ENCODE measurements at regions not wholly inside any gene's neighbourhood (a gene's known extent, or its start where the extent isn't known, plus 50 kb on each side); places are given as distances from the start of the nearest gene placed in this dataset.
"Not testable (repeated sequence)": the region's sequence is repeated elsewhere in the genome, so short reads cannot be mapped to it uniquely, and the experiment has no call there.

GRCh38 chr7:124267154-124267553 lies 234.3 kb upstream of the TMEM229A start:
- no peak for ATAC-seq (replicated peaks)
- Mint-ChIP-seq H3K4me1 (no peaks in the 10 kb centered on the region), H3K4me3 (no peak overlapping the region), H3K36me3 (no peaks in the 10 kb centered on the region), H3K27me3 (no peaks in the 10 kb centered on the region), H3K9me3 (peaks cover 0 to 1% of the 10 kb centered on the region in 2 donors), H3K27ac (no peak overlapping the region)
- DNase-seq, result no peak

GRCh38 chr7:124263232-124263827 lies 230.5 kb upstream of the TMEM229A start:
- no peak overlapping the region for H3K27ac Mint-ChIP-seq
- H3K36me3 Mint-ChIP-seq, result no peaks in the 10 kb centered on the region
- H3K27me3 Mint-ChIP-seq, result no peaks in the 10 kb centered on the region
- no peak for ATAC-seq (replicated peaks)
- DNase-seq, result no peak
- no peaks in the 10 kb centered on the region for H3K4me1 Mint-ChIP-seq
- H3K9me3 Mint-ChIP-seq, result peaks cover 0 to 1% of the 10 kb centered on the region in 2 donors
- H3K4me3 Mint-ChIP-seq, result no peak overlapping the region

GRCh38 chr7:124261710-124262109 lies 228.8 kb upstream of the TMEM229A start:
- Mint-ChIP-seq H3K27ac (no peak overlapping the region), H3K9me3 (peaks cover 1 to 5% of the 10 kb centered on the region in 2 donors), H3K4me1 (no peaks in the 10 kb centered on the region), H3K36me3 (no peaks in the 10 kb centered on the region), H3K27me3 (no peaks in the 10 kb centered on the region), H3K4me3 (no peak overlapping the region)
- ATAC-seq (replicated peaks), result no peak
- DNase-seq, result no peak

GRCh38 chr7:124257638-124258308 lies 224.9 kb upstream of the TMEM229A start:
- no peaks in the 10 kb centered on the region for H3K4me1 Mint-ChIP-seq
- H3K4me3 Mint-ChIP-seq, result no peak overlapping the region
- H3K36me3 Mint-ChIP-seq, result no peaks in the 10 kb centered on the region
- no peak for DNase-seq
- no peak overlapping the region for H3K27ac Mint-ChIP-seq
- peaks cover 0 to 5% of the 10 kb centered on the region in 2 donors for H3K9me3 Mint-ChIP-seq
- ATAC-seq (replicated peaks), result no peak
- H3K27me3 Mint-ChIP-seq, result no peaks in the 10 kb centered on the region

- Mint-ChIP-seq H3K9me3 (peaks cover 0 to 5% of the 10 kb centered on the region in 2 donors), H3K4me1 (no peaks in the 10 kb centered on the region), H3K27me3 (no peaks in the 10 kb centered on the region), H3K36me3 (no peaks in the 10 kb centered on the region), H3K4me3 (no peak overlapping the region), H3K27ac (no peak overlapping the region)
- DNase-seq, result no peak
- no peak for ATAC-seq (replicated peaks)
These were observed 222.3 kb upstream of the TMEM229A start for GRCh38 chr7:124255041-124255655.

GRCh38 chr7:124254396-124254795 lies 221.5 kb upstream of the TMEM229A start:
- Mint-ChIP-seq H3K4me1 (no peaks in the 10 kb centered on the region), H3K27ac (no peak overlapping the region), H3K9me3 (peaks cover 0 to 5% of the 10 kb centered on the region in 2 donors), H3K4me3 (no peak overlapping the region), H3K36me3 (no peaks in the 10 kb centered on the region), H3K27me3 (no peaks in the 10 kb centered on the region)
- no peak for ATAC-seq (replicated peaks)
- DNase-seq, result no peak

GRCh38 chr7:124251636-124252035 lies 218.8 kb upstream of the TMEM229A start:
- Mint-ChIP-seq H3K36me3 (no peaks in the 10 kb centered on the region), H3K4me3 (no peak overlapping the region), H3K27me3 (no peaks in the 10 kb centered on the region), H3K9me3 (peaks cover 7 to 8% of the 10 kb centered on the region in 2 donors), H3K27ac (no peak overlapping the region), H3K4me1 (no peaks in the 10 kb centered on the region)
- ATAC-seq (replicated peaks), result no peak
- no peak for DNase-seq

- Mint-ChIP-seq H3K27me3 (no peaks in the 10 kb centered on the region), H3K4me1 (no peaks in the 10 kb centered on the region), H3K9me3 (peaks cover 7 to 8% of the 10 kb centered on the region in 2 donors), H3K27ac (no peak overlapping the region), H3K36me3 (no peaks in the 10 kb centered on the region), H3K4me3 (no peak overlapping the region)
- ATAC-seq (replicated peaks) (no peak), DNase-seq (no peak)
These were observed 217.6 kb upstream of the TMEM229A start for GRCh38 chr7:124250297-124251034.

- Mint-ChIP-seq H3K9me3 (peaks cover 7 to 8% of the 10 kb centered on the region in 2 donors), H3K27me3 (no peaks in the 10 kb centered on the region), H3K27ac (no peak overlapping the region), H3K4me1 (no peaks in the 10 kb centered on the region), H3K36me3 (no peaks in the 10 kb centered on the region), H3K4me3 (no peak overlapping the region)
- DNase-seq, result no peak
- ATAC-seq (replicated peaks), result no peak
These were observed 214.8 kb upstream of the TMEM229A start for GRCh38 chr7:124247691-124248090.

GRCh38 chr7:124246262-124246863 lies 213.5 kb upstream of the TMEM229A start:
- H3K27me3 Mint-ChIP-seq, result no peaks in the 10 kb centered on the region
- H3K27ac Mint-ChIP-seq, result no peak overlapping the region
- H3K9me3 Mint-ChIP-seq, result peaks cover 7 to 8% of the 10 kb centered on the region in 2 donors
- no peak for DNase-seq
- no peaks in the 10 kb centered on the region for H3K36me3 Mint-ChIP-seq
- H3K4me3 Mint-ChIP-seq, result no peak overlapping the region
- H3K4me1 Mint-ChIP-seq, result no peaks in the 10 kb centered on the region
- no peak for ATAC-seq (replicated peaks)

GRCh38 chr7:124244469-124244868 lies 211.6 kb upstream of the TMEM229A start:
- not testable (repeated sequence) for H3K9me3 Mint-ChIP-seq; H3K36me3 Mint-ChIP-seq; H3K27ac Mint-ChIP-seq; ATAC-seq (replicated peaks); H3K4me1 Mint-ChIP-seq; H3K4me3 Mint-ChIP-seq; H3K27me3 Mint-ChIP-seq; DNase-seq

- Mint-ChIP-seq H3K4me1 (no peaks in the 10 kb centered on the region), H3K36me3 (no peaks in the 10 kb centered on the region), H3K27me3 (no peaks in the 10 kb centered on the region), H3K9me3 (peaks cover 7 to 11% of the 10 kb centered on the region in 2 donors), H3K4me3 (no peak overlapping the region), H3K27ac (no peak overlapping the region)
- DNase-seq, result no peak
- no peak for ATAC-seq (replicated peaks)
These were observed 186.8 kb upstream of the TMEM229A start for GRCh38 chr7:124219681-124220080.

- no peak for ATAC-seq (replicated peaks)
- H3K4me3 Mint-ChIP-seq, result no peak overlapping the region
- no peak overlapping the region for H3K27ac Mint-ChIP-seq
- H3K36me3 Mint-ChIP-seq, result no peaks in the 10 kb centered on the region
- peaks cover 0 to 4% of the 10 kb centered on the region in 2 donors for H3K9me3 Mint-ChIP-seq
- no peak for DNase-seq
- H3K4me1 Mint-ChIP-seq, result no peaks in the 10 kb centered on the region
- H3K27me3 Mint-ChIP-seq, result no peaks in the 10 kb centered on the region
These were observed 175.8 kb upstream of the TMEM229A start for GRCh38 chr7:124208642-124209041.

- no peak for ATAC-seq (replicated peaks)
- DNase-seq, result no peak
- no peak overlapping the region for H3K4me3 Mint-ChIP-seq
- H3K9me3 Mint-ChIP-seq, result peaks cover 0 to 4% of the 10 kb centered on the region in 2 donors
- no peak overlapping the region for H3K27ac Mint-ChIP-seq
- no peaks in the 10 kb centered on the region for H3K4me1 Mint-ChIP-seq
- H3K36me3 Mint-ChIP-seq, result no peaks in the 10 kb centered on the region
- no peaks in the 10 kb centered on the region for H3K27me3 Mint-ChIP-seq
These were observed 175.3 kb upstream of the TMEM229A start for GRCh38 chr7:124208173-124208572.
